H1 (cell line): ENCODE measurements at regions not wholly inside any gene's neighbourhood (a gene's known extent, or its start where the extent isn't known, plus 50 kb on each side); places are given as distances from the start of the nearest gene placed in this dataset.

ENCODE experiments used
- CTCF ChIP-seq, 3 experiments: IDR thresholded peaks; 1 replicate in 2 of 3; 2 replicates in 1 of 3; pipeline versions ENCODE4 v1.5.1 to v1.6.1; 2011; ENCODE audit warnings: low read length in 3 of 3, mild to moderate bottlenecking in 3 of 3, inconsistent platforms in 2 of 3, low read depth in 1 of 3, moderate library complexity in 1 of 3; ENCODE audit not compliant: insufficient read depth in 1 of 3; ENCODE audit errors: control extremely low read depth in 1 of 3
- EZH2 ChIP-seq: fragments of 200-600 bp; sonication (generic); IDR thresholded peaks from 2 replicates; pipeline ENCODE4 v1.7.1; 2012; ENCODE audit warnings: low read depth, mild to moderate bottlenecking, moderate library complexity, low read length, inconsistent platforms; ENCODE audit not compliant: severe bottlenecking
- GABPA ChIP-seq: IDR thresholded peaks from 2 replicates; pipeline ENCODE4 v1.6.1; 2011; ENCODE audit warnings: mild to moderate bottlenecking, low read length, moderate library complexity, borderline replicate concordance; ENCODE audit not compliant: insufficient read depth
- MAFK ChIP-seq: IDR thresholded peaks from 2 replicates; pipeline ENCODE4 v1.6.1; 2012; ENCODE audit warnings: low read depth, mild to moderate bottlenecking, improper control_type of control experiment, low read length
- NANOG ChIP-seq: IDR thresholded peaks from 2 replicates; pipeline ENCODE4 v1.6.1; 2011; ENCODE audit warnings: low read length, low read depth, mild to moderate bottlenecking, inconsistent platforms; ENCODE audit not compliant: insufficient read depth, poor library complexity, severe bottlenecking
- POLR2A ChIP-seq, 2 experiments: IDR thresholded peaks; 1 replicate in 1 of 2; 2 replicates in 1 of 2; pipeline ENCODE4 v1.6.1; 2011; ENCODE audit warnings: low read depth in 2 of 2, low read length in 2 of 2, mild to moderate bottlenecking in 2 of 2; ENCODE audit errors: control extremely low read depth in 1 of 2
- RAD21 ChIP-seq, 2 experiments: IDR thresholded peaks in 1 of 2; conservative IDR thresholded peaks in 1 of 2; 2 replicates each; pipeline ENCODE4 v1.6.1; 2011; ENCODE audit warnings: low read depth in 2 of 2, low read length in 2 of 2, improper control_type of control experiment in 1 of 2, inconsistent platforms in 1 of 2, mild to moderate bottlenecking in 1 of 2, moderate library complexity in 1 of 2
- SIN3A ChIP-seq, 2 experiments: IDR thresholded peaks in 1 of 2; conservative IDR thresholded peaks in 1 of 2; 2 replicates each; pipeline ENCODE4 v1.6.1; 2011 to 2012; ENCODE audit warnings: low read length in 2 of 2, improper control_type of control experiment in 1 of 2, low read depth in 1 of 2, mild to moderate bottlenecking in 1 of 2
- ZNF274 ChIP-seq: IDR thresholded peaks from 2 replicates; pipeline ENCODE4 v1.7.0; 2012; ENCODE audit warnings: low read length, borderline replicate concordance; ENCODE audit errors: extremely low read depth

GRCh38 chr14:25197885-25198284, 147.9 kb upstream of the STXBP6 start:
- no peak for TF ChIP-seq CTCF (IDR thresholded peaks at IDR 0.05; ENCODE audit: control extremely low read depth in 1 of 3, insufficient read depth in 1 of 3, low read depth in 1 of 3, low read length in 3 of 3)
- no peak for TF ChIP-seq EZH2
- no peak for TF ChIP-seq ZNF274
- TF ChIP-seq MAFK: no peak
- no peak for TF ChIP-seq NANOG
- no peak for TF ChIP-seq GABPA
- TF ChIP-seq POLR2A (IDR thresholded peaks at IDR 0.05; ENCODE audit: control extremely low read depth in 1 of 2, low read depth in 2 of 2, low read length in 2 of 2): no peak
- TF ChIP-seq RAD21 (IDR thresholded peaks at IDR 0.05 in 1 of 2, conservative IDR thresholded peaks at IDR 0.05 in 1 of 2; ENCODE audit: low read depth in 2 of 2, low read length in 2 of 2): no peak
- no peak for TF ChIP-seq SIN3A (conservative IDR thresholded peaks at IDR 0.05 in 1 of 2, IDR thresholded peaks at IDR 0.05 in 1 of 2; ENCODE audit: low read depth in 1 of 2, low read length in 2 of 2)
